GM21515 (cell line): ENCODE measurements at regions not wholly inside any gene's neighbourhood (a gene's known extent, or its start where the extent isn't known, plus 50 kb on each side); places are given as distances from the start of the nearest gene placed in this dataset.
"Not testable (repeated sequence)": the region's sequence is repeated elsewhere in the genome, so short reads cannot be mapped to it uniquely, and the experiment has no call there.

ENCODE experiments used
- ATAC-seq: cut with Tn5 transposase; IDR thresholded peaks from one replicate; pipeline ENCODE4 v1.9.1; 2021; ENCODE audit not compliant: unreplicated experiment

DNA sequence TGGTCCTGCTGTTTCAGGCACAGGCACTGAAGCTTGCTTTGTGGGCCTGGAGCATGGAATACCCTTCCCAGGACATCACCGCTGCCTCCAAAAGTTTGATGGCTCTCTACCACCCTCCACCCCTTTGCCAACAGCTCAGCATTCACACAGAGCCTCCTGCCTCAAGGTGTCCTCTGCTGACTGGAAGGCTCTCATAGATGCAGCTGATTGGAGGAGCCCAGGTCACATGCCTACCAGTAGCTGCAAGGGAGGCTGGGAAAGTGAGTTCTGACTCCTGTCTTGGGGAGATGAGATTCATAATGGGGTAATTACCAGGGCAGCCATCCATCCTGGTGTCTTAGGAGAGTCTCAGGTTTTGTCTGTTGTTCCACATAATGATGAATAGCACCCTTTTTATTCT lies 124.8 kb upstream of the GRIK3 start:
- no peak for ATAC-seq

DNA sequence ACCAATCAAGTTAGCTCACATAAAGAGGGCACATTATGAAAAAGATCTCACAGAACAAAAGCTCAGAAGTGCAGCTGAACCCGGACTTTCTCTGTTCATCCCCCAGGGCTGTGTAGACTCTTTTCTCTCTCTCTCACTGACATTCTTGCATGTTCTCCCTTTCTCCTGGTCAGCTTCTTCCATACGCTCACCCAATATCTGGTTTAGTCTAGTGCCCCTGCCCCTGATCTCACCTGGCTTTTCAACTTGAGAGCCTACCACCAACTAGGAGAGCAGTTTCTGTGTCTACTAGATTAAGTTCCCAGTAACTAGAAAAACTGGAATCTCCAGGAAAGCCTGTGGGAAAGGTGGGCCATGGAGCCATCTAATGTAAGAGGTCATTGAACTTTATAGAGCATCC lies 126.9 kb upstream of the GRIK3 start:
- ATAC-seq = no peak

- ATAC-seq = no peak
These were observed 127.7 kb upstream of the GRIK3 start for GRCh38 chr1:37162059-37162458.

DNA sequence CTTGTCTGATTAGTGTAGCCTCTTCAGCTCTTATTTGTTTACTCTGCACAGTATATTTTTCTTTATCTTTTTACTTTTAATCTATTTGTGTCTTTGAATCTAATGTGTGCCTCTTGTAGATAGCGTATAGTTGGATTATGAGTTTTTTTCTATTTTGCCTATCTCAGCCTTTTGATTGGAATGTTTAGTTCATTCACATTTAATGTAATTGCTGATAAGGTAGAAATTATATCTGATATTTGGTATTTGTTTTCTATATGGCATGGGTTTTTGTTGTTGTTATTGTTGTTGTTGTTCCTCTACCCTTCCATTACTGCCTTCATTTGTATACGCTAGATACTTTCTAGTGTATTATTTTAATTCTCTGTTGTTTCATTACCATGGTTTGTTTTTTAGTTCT lies 131.7 kb upstream of the GRIK3 start:
- no peak for ATAC-seq

- no peak for ATAC-seq
These were observed 133.2 kb upstream of the GRIK3 start for GRCh38 chr1:37167479-37167878.

DNA sequence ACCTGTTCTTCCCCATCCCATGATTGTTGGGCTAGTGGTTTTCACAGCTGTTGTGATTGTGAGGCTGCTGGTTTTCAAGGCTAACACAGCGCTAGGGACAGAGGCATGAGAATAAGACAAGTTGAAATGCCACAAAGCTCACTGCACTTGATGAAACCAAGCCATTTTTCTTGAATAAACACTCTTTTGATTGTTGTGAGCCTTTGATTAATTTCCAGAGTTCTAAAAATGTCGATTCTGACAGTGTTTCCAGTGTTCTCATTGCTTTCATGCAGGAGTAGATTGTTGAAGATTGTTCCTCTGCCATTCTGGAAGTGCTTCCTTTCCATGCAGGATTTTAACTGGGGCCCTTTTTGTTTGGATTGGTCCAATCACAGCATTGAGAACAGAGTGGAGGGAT lies 134.9 kb upstream of the GRIK3 start:
- ATAC-seq = no peak

- no peak for ATAC-seq
These were observed 135.5 kb upstream of the GRIK3 start for GRCh38 chr1:37169743-37170275.

DNA sequence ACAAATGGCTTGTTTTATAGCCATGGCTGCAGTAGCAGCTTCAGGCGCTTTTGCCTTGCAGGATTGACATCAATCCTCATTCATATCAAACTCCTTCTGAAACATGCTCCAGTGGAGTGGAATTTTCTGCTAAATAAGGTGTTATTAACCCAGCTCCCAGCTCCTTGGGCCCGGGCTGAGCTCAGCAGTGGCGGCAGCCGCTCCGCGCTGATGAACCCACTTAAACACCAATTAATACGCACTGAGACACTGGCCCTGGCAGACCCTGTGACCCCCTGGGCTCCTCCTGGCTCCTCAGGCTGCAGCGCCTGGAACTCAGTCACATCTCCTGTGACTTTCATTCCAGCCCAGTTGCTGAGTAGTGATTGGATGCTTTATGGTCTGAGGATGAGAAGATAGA lies 137.4 kb upstream of the GRIK3 start:
- ATAC-seq = no peak

DNA sequence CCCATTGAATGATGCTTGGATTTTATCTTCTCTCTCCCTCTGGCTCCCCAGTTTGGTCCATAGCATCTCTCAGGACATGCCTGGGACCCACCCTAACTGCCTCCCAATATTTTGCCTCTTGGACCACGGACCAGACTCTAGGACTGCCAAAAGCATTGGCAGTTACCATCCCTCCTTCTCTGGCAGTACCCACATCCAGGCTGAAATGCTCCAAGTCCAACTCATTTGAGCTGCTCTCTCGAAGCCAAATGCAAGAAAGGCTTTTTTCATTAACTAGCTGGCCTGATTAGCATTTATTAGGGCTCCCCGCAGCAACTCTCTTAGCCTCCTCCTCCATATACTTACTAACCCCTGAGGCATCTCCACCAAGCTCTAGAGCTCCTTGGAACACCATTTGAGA lies 140.0 kb upstream of the GRIK3 start:
- no peak for ATAC-seq

- ATAC-seq = no peak
These were observed 140.6 kb upstream of the GRIK3 start for GRCh38 chr1:37174876-37175275.

DNA sequence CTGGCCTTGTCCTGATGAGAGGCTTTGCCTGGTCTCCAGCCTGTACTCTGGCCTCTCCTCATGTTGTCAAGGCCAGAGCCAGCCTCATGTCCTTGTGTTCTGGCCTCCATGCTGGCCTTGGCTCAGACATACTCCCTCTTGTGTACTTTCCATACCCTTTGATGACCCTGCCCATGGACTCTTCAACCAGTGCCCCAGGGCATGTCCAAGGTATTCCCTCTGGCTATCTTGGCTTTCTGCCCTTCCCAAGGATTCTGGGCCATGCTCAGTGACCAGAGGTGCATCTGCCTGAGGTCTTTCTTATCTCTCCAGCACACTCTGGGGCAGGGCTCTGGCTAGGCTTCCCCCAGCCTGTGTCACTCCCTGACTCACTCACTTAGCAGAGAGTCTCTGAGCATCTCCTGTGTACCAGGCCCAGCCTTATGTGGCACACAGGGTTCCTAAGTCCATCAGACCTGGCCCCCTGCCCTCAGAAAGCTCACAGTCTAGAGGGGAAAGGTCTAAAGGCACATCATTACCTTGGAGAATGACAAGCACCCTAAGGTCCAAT lies 141.4 kb upstream of the GRIK3 start:
- no peak for ATAC-seq

- ATAC-seq = no peak
These were observed 142.0 kb upstream of the GRIK3 start for GRCh38 chr1:37176269-37176668.

DNA sequence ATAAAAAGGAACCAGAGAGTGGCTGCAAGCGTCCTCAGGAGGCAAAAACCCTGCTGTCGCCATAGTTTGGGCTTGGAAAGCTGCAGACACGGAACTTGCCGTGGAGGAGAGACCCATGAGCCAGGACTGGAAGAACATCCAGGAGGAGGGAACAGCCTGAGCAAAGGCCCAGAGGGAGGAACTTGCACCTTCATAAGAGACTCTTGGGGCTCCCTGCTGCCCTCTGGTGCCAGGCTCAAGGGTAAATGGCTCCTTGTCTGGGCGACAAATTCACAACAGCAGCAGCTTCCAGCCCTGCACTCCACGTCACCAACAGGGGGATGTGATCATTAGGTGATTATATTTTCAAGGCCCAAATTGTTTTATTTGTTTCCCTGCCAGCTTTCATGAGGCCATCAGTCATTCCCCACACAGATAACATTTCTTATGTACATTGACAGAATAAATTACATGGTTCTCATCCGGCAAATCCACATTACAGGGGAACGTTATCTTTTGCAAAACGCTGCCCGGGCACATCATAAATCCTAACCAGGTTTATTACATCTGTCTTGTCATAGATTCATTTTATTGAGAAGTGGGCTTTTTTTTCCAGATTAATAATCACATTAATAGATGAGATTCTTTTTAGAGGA lies 143.0 kb upstream of the GRIK3 start:
- no peak for ATAC-seq

DNA sequence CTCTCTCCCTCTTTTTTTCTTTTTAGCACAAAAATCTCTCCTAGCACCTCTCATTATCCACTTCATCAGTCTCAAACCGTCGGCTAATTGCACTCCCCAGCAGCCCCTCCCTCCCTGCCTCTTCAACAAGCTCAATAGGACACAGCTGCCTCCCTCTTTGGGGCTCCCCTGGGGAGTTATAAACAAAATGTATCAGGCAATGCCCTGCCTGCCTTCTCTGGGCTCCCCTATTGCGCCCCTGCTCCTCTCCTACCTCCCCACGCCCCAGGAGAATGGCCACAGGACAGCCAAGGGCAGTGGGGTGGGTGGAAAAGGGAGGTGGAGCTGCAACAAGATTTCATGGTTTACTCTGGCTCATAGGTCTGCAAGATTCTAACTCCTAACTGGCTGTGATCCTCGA lies 147.1 kb upstream of the GRIK3 start:
- ATAC-seq = no peak

DNA sequence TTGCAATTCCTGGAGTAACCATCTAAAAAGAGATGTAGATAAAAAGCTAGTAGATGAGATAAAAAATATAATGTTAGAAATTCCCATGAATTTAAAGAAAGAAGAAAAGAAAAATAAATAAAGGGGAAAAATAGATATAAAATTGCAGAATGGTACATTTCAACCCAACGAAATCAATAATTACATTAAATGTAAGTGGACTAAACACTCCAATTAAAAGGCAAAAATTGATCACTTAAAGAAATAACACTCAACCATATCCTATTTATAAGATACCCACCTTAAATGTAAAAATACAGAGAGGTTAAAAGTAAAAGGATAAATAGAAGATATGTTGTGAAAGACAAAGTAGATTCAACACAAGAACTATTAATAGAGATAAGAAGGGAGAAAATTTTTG lies 150.5 kb upstream of the GRIK3 start:
- ATAC-seq = no peak

- no peak for ATAC-seq
These were observed 152.0 kb upstream of the GRIK3 start for GRCh38 chr1:37186246-37186756.

GRCh38 chr1:37189111-37189510 lies 154.8 kb upstream of the GRIK3 start:
- no peak for ATAC-seq

DNA sequence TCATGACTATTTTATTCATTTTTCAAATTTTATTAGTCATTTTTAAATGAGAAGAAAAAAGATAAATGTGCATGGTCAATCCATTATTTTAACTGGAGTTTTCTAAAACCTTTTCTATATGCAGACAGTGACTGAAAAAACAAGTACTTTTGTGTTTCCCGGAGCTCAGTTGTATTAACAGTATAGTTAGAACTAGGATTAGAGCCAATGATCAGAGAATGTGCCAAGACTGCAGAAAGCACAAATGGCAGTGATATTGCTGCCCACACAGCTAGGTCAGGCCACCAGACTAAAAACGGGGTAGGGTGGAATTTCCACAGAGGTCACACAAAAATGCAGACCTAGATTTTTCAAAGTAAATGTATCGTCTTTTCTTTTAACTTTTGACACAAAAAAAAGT lies 163.1 kb upstream of the GRIK3 start:
- ATAC-seq = no peak

GRCh38 chr1:37214305-37214704 lies 180.0 kb upstream of the GRIK3 start:
- ATAC-seq = not testable (repeated sequence)

GRCh38 chr1:37233606-37234005 lies 199.3 kb upstream of the GRIK3 start:
- ATAC-seq = no peak

- no peak for ATAC-seq
These were observed 200.7 kb upstream of the GRIK3 start for GRCh38 chr1:37234941-37235418.

GRCh38 chr1:37237948-37238347 lies 203.6 kb upstream of the GRIK3 start:
- ATAC-seq = no peak
